ENCODE measurements at regions not wholly inside any gene's neighbourhood (a gene's known extent, or its start where the extent isn't known, plus 50 kb on each side); places are given as distances from the start of the nearest gene placed in this dataset.

DNA sequence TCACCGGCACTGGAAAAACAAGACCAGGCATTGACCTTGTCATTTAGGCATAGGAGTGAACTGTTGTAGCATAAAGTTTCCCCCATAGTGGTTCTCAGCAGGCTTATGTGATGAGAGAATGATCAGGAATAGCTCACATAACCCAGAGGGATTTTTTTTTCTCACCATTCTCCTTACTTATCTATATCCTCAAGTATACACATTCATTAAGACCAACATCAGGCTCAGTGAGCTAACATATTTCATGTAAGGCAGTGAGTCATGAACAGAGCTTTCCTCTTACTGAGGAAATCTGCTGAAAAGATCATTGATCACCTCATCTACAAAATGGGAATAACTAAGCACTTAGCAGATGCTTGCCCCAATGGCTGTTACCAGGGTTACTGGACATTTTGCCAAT, 396.6 kb upstream of the TMCO5A start:
- DNase-seq (ENCODE audit: low spot score), result no peak
- intact Hi-C loops (cut with DNase I), result no loop called here

DNA sequence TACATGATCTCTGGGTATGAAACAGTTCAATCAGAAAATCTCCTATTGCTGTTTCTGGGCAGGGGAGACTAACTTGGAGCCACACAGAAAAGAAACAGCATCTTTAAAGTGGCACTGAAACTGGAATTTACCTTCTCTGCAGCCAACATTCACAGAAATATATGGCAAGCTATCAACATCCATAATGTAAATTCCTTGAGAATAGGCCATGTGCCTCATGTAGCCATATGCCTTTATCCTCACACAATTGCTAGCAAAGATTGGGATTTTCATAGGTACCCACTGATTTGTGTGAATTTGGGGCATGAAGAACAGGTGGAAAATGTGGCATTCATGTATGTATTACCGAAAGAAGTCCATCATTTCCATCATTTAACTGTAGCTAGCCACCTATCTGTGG, 386.3 kb upstream of the TMCO5A start:
- no peak for DNase-seq (ENCODE audit: low spot score)
- intact Hi-C loops (cut with DNase I), result no loop called here

DNA sequence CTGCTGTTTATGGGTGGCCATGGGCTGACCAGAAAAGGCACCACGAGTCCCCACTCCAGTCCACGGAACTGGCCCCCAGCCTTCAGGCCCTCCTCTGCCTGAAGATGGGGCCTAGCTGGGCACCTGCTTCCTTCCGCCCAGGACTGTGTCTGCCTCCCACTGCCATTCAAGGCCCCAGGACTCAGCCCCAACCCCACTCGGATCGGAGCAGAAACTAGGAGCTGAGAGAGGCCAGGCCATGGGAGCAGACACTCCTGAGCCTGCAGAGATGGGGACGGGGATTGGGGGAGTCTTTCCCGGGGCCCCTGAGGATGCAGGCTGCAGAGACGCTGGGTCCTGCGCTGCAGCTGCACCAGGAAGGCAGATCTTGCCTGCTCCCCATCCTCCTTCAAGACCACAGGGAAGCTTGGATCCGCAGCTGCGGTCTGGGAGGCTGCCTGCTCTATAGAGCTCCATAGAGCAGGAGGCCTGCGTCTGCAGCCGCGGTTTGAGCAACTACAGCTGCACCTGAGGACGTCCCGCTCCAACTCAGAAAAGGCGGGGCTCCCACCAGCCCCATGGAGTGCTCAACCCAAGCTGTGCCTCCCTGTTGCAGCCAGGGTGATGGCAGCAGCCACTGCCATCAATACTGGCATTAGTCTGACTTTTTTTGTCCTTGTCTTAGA, 383.9 kb upstream of the TMCO5A start:
- DNase-seq (ENCODE audit: low spot score), result no peak
- intact Hi-C loops (cut with DNase I), result no loop called here

DNA sequence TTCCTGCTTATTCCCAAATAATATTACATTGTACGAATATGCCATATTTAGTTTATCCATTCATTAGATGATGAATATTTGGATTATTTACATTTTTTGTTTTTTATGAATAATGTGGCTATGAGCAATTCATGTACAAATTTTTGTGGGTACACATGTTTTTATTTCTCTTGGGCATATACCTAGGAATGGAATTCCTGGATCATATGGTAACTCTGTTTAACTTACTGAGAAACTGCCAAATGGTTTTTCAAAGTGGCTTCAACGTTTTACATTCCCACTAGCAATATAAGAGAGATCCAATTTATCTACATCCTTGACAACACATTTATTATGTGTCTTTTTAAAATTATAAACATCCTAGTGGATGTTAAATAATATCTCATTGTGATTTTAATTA, 362.0 kb upstream of the TMCO5A start:
- intact Hi-C loops (cut with DNase I), result no loop called here
- no peak for DNase-seq (ENCODE audit: low spot score)

DNA sequence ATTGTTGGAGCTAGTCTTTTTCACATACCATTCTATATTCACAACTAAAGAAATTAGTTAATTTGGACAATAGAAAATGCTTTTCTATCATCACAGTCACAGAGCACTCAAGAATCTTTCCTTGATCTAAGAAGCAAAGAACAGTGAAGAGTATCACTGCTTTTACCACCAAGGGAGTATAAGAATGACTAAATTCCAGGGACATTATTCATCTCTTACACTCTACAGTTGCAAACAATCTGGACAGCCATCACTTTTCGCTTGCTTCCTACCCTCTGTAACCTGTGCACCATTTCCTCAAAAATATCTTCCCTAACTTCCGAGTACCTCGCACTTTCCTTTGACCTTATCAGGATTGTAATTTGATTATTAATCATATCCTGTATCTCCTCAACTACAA, 359.5 kb upstream of the TMCO5A start:
- no peak for DNase-seq (ENCODE audit: low spot score)
- intact Hi-C loops (cut with DNase I), result no loop called here

DNA sequence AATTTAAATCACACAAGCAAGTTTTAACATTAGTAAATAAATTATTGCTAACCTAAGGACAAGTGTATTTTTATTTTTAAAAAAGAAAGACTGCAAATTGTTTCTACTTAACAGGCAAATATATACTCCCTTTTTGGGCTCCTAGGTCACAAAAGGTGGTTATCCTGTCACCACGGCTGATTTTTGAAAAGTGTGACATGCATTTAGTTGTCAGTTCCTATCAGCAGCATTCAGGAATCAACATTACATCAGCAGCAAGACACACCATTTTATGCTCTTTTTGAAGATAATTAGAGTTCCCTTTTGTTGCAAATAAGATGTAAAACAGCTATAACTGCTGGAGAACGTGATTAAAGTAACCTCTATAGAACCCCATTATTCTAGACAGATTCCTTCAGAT, 357.5 kb upstream of the TMCO5A start:
- intact Hi-C loops (cut with DNase I), result no loop called here
- no peak for DNase-seq (ENCODE audit: low spot score)

DNA sequence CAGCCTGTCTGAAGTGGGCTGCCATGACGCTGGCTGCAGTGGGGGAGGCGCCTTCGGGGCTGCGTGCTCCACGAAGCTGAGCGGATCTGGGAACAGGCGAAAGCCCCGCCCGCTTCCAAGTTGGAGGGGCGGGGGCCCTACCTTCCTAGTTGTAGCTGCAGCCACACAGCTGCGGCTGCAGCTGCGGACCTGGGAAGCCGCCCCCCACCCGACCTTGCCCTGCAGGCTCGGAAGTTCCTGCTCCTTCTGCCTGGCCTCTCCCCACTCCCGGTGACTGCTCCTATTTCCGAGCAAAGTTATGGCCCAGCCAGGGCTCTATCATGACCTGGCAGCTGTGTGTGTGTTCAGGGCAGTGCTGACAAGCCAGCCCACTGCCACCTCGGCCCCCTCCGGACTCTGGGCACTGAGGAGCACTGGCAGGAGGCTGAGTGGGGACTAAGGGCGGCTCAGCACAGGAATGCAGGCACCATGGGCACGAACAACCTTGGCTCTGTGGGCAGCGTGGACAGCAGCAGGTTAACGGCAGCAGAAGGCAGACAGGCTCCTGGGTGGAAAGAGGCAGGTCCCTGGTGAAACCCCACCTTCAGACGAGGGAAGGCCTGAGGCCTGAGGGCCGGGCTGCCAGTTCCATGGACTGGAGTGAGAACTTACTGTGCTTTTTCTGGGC, 352.4 kb upstream of the TMCO5A start:
- intact Hi-C loops (cut with DNase I), result no loop called here
- DNase-seq (ENCODE audit: low spot score), result no peak

DNA sequence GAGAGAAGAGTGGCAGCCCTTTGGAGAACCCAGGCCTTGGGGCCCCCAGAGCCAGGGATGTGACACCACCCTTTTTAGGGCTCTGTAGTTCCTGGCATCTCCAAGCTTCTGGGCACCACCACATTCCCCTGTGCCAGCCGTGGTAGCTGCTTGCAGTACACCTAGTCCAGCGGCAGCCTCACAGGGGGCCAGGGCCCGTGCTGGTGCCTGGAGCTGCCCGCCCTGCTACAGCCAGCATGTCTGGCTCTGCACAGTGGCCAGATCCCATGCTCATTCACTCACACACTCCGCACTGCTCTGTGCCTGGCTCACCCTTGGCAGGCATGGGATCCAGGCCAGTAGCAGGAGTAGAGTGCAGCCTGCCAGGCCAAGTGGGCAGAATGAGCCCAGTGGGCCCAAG, 351.6 kb upstream of the TMCO5A start:
- intact Hi-C loops (cut with DNase I), result no loop called here
- DNase-seq (ENCODE audit: low spot score), result no peak

DNA sequence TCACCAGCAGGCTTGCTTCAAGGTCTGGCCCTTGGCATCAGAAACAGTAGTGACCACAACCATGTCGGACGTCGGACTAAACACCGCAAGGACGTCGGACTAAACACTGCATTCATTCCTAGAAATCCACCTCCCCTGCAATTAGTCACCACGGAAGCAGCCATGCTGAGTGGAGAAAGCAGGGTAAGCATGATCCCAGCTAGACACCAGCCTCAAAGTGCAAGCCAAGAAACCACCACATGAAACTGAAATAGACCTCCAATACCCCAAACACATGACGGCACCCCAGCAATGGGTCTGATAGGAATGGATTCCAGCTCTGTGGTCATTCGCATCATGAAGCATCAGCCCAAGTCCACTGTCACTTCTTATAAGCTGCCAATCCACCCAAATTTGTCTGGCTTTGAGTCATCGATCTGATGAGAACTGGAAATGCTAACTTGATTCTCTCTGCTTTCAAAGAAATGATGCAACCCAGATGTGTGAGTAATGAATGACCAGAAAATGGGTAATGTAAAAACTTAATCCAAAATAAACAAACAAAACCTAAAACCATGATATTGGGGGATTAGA, 348.3 kb upstream of the TMCO5A start:
- no peak for DNase-seq (ENCODE audit: low spot score)
- intact Hi-C loops (cut with DNase I), result no loop called here

DNA sequence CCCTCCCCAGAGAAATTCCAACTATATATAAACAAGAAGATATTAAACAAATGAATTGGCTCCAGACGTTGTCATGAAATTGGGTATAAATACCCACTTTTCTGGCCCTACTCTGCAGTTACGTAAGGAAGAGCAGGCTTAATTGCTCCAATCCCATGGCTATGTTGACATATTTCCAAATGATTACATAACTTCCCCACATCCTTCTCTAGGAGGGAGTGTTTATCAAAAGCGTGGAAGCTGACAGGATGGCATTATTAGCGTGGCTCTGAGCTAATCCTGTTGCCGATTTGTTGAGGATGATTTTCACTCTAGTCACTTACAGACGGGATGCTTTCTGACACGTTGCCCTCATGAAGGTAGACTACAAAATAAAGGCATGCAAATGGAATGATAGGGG, 347.5 kb upstream of the TMCO5A start:
- intact Hi-C loops (cut with DNase I), result no loop called here
- DNase-seq (ENCODE audit: low spot score), result no peak

DNA sequence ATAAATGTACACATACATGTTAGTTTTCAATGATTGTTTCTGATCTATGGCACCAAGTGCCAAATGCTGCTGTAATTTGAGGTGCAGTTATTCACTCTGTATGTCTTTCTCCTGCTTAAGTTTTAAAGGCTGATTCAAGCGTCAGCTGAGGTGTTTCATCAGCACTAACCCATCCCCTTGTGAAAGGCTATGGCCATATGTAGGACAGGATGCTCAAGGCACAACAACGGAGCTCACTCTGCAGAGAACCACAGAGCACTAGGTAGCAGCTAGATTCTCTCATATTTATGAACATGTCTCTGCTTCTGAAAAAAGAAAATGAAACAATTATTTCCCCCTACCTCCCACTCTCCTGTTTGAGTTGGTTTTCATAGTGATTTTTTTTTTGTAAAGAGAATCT, 340.0 kb upstream of the TMCO5A start:
- no peak for DNase-seq (ENCODE audit: low spot score)
- intact Hi-C loops (cut with DNase I), result no loop called here

DNA sequence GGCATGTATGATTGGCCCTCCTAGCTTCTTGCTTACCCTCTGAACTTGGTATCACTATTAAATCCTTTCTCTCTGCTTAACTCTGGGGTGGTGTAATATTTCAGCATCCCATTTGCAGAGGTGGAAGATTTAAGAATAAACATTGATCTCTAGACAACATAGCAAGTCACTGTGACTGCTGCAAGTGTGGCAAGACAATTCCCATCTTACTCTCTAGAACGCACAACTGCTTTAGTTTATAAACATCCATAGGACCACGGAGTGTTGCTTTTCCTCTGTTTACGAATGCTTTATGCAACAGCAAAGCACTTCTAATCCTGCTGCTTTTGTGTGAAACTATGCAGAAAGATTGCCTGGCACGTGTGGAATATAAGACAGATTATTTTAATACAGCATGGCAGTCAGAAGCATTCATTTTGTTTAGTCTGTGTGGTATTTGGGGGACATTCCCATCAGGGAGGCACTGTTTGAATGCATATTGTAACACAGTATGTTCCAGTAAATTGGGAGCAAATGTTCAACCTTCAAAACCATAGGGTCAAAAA, 338.9 kb upstream of the TMCO5A start:
- intact Hi-C loops (cut with DNase I), result no loop called here
- DNase-seq (ENCODE audit: low spot score), result no peak

DNA sequence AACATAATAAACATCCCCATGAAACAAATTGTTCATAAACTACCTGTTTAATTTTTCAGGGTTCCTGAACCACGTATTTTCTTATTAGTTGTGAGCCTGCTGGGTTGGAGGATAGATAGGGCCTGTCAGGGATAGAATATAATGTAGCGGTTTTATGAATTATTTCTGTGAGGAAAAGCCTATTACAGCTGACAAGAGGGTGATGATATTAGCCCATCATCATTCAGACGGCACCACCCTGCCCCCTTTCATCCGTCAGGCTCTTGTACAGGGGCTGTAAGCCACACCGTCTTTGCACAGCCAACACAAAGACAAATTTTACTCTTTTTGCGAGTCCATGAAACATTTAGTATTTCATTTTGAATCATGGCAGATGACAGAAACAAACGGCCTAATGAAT, 335.3 kb upstream of the TMCO5A start:
- no peak for DNase-seq (ENCODE audit: low spot score)
- intact Hi-C loops (cut with DNase I), result no loop called here

DNA sequence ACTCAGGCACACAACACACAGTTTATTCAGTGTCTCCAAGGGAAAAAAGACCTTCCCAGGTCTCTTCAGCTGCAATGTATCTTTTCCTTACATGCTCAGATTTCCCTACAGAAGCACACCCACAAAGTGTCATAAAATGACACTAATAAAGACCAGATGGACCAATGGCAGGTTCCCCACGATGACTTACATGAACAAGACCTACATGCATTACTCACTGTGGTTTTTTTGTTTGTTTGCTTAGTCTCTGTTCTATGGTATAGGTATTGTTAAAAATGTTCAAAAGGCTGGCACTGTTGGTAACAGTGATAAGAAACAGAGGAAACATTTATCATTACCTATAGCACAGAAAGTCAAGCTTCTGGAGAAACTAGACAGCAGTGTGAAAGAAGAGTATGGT, 318.2 kb upstream of the TMCO5A start:
- intact Hi-C loops (cut with DNase I), result no loop called here
- DNase-seq (ENCODE audit: low spot score), result no peak

DNA sequence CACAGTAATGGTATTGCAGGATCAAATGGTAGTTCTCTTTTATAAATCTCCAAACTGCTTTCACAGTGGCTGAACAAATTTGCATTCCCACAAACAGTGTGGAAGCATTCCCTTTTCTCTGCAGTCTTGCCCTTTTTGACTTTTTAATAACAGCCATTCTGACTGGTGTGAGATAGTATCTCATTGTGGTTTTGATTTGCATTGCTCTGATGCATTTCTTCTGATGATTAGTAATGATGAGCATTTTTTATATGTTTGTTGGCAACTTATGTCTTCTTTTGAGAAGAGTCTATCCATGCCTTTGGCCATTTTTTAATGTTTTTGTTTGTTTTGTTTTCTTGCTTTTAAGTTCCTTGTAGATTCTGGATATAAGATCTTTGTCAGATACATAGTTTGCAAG, 316.1 kb upstream of the TMCO5A start:
- intact Hi-C loops (cut with DNase I), result no loop called here
- DNase-seq (ENCODE audit: low spot score), result no peak

DNA sequence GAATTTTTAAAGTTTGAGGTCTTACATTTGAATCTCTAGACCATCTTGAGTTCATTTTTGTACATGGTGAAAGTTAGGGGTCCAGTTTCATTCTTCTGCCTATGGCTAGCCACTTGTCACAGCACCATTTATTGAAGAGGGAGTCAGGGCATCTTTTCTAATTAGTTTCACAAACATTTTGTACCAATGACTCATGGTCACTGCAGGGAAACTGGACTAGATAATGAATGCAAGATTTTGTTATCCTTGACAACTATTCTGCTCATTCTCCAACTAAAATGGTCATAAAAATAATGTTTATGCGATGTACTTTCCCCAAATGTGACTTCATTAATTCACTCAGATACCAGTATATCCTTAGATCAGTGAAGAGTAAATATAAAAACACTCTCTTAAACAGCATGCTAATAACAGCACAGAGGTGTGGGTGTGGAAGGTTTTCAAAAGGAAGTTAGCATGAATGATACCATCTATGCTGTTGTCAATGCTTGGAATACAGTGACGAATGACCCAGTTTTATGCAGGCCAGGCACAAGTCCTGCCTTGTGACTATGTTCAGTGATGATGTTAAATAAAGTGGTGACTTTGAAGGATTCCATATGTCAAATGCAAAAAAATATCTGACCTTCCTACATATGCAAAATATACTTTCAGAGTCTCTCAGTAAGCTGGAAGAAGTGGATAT, 314.9 kb upstream of the TMCO5A start:
- intact Hi-C loops (cut with DNase I), result no loop called here
- no peak for DNase-seq (ENCODE audit: low spot score)

DNA sequence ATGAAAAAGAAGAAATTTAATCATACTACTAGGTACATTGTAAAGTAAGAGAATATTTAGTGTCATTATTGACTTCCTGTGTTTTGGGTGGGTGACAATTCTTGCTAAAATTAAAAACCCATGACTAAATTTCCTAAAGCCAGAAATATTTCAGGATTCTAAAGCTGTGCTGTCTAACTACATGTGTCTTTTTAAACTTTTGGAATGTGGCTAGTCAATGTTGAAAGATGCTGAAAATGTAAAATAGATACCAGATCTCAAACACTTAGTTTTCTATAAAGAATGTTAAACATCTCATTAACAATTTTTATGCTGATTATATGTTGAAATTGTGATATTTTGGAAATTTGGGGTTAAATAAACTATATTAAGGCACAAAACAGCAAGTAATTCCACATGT, 308.9 kb upstream of the TMCO5A start:
- intact Hi-C loops (cut with DNase I), result no loop called here
- no peak for DNase-seq (ENCODE audit: low spot score)

DNA sequence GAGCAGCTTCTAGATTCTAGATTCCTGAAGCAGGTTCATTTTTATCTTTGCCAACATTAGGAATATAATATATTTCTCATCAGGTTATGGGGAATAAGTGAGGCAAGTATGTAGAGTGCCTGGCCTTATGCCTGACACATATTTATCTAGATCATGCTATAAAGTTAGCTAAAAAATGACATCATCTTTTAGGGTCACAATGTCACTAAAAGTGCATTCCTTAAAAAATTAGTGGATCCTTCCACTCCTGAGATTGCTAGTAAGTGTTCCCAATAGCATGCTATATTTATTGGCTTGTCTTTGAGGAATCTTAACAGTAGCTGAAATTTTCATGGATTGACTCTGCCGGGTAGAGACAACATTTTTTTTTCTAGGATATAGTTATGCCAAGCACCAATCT, 305.9 kb upstream of the TMCO5A start:
- intact Hi-C loops (cut with DNase I), result no loop called here
- no peak for DNase-seq (ENCODE audit: low spot score)

DNA sequence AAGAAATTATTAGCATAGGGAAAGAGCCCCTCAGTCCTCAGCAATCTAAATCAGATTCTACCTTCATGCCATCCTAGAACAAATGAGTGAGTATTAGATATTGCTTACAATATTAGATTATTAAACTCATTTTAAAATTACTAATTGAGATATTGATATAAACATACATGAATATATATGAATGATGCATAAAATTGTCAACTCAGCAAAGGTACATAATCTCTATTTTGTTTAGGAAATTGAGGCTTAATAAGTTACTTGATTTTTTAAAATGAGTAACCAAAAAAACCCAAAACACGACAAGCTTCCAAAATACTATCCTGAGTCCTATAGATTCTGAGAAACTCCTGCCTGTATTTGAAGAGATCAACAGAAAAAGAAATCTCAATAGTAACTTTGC, 297.7 kb upstream of the TMCO5A start:
- intact Hi-C loops (cut with DNase I), result no loop called here
- no peak for DNase-seq (ENCODE audit: low spot score)

DNA sequence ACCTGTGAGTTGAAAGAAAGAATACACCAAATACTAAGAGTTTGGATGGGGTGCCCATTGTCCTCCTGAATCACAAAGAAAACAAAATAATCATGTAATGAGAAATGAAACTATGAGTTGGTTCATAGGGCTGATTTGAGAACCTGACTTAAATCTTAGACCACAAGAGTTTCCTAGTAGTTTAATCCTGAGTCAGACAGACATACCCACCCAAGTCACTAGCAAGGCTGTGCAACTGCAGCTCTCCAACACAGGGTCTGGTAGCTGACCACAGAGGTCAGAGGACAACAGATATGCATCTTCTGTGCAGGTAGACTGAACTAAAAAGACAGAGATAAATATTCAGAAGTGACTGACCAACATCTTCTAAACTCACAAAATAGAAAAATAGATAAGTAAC, 296.3 kb upstream of the TMCO5A start:
- no peak for DNase-seq (ENCODE audit: low spot score)
- intact Hi-C loops (cut with DNase I), result no loop called here

DNA sequence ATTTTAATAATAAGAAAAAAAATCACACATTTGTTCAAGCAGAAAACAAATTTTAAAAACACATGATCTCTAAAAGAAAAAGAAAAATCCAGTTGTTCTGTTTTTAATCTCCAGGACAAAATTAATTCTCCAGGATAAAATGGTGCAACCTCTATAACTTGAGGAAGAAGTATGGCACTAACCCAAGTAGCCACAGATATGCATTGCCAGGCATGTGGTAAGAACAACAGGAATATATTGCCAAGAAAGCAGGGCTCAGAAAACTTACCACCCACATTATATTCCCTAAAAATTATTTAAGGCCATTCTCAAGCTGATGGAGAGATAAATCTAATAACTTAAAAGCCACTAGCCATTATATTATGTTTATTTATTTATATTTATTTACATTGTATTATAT, 295.7 kb upstream of the TMCO5A start:
- intact Hi-C loops (cut with DNase I), result no loop called here
- DNase-seq (ENCODE audit: low spot score), result no peak
